GM12878 (cell line): ENCODE measurements at regions not wholly inside any gene's neighbourhood (a gene's known extent, or its start where the extent isn't known, plus 50 kb on each side); places are given as distances from the start of the nearest gene placed in this dataset.

Source experiments
- ATF7 ChIP-seq: fragments of 450-650 bp; IDR thresholded peaks from 2 replicates; pipeline ENCODE4 v1.6.1; 2016; ENCODE audit warnings: low read depth, mild to moderate bottlenecking
- CHD1 ChIP-seq: IDR thresholded peaks from 2 replicates; pipeline ENCODE4 v1.6.1; 2012; ENCODE audit warnings: low read depth, low read length, improper control_type of control experiment
- CTCF ChIP-seq, 3 experiments: IDR thresholded peaks in 2 of 3; conservative IDR thresholded peaks in 1 of 3; 2 replicates each; pipeline ENCODE4 v1.5.1; 2011; ENCODE audit warnings: low read depth in 3 of 3, low read length in 3 of 3, mild to moderate bottlenecking in 3 of 3, control low read depth in 2 of 3, moderate library complexity in 2 of 3, inconsistent platforms in 1 of 3, mixed read lengths in 1 of 3; ENCODE audit not compliant: control insufficient read depth in 2 of 3, insufficient read depth in 1 of 3; ENCODE audit errors: extremely low read depth in 1 of 3
- JUNB ChIP-seq: IDR thresholded peaks from 2 replicates; pipeline ENCODE4 v1.6.1; 2016; ENCODE audit warnings: antibody characterized with exemption, mild to moderate bottlenecking
- TCF7 ChIP-seq: IDR thresholded peaks from 2 replicates; pipeline ENCODE4 v1.6.1; 2014; ENCODE audit warnings: antibody characterized with exemption, borderline replicate concordance
- ZBTB33 ChIP-seq: fragments of 450-650 bp; IDR thresholded peaks from 2 replicates; pipeline ENCODE4 v1.6.1; 2017; ENCODE audit warnings: mild to moderate bottlenecking
- ZNF274 ChIP-seq: IDR thresholded peaks from one replicate; pipeline ENCODE4 v1.8.0; 2011; ENCODE audit not compliant: insufficient read length, insufficient read depth
- ZNF592 ChIP-seq: fragments of 450-650 bp; IDR thresholded peaks from 2 replicates; pipeline ENCODE4 v1.6.1; 2017; ENCODE audit warnings: mild to moderate bottlenecking, moderate library complexity
- TF ChIP-seq, protein P1 (sequence below): IDR thresholded peaks from 2 replicates; pipeline ENCODE4 v1.6.1; 2012; ENCODE audit warnings: mild to moderate bottlenecking, low read depth, low read length

DNA sequence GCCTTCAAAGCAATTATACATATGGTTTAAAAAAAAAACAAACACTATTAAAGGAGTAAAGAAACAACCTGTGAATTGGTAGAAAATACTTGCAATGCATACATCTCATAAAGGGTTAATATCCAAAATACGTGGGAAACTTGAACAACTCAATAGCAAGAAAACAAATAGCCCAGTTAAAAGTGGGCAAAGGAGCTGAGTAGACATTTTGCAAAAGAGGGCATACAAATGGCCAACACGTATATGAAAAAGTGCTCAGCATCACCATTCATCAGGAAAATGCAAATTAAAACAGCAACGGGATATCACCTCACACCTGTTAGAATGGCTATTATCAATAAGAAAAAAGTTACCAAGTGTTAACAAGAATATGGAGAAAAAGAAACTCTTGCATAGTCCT is 298.3 kb upstream of the RBMS1 start:
- TF ChIP-seq CTCF (IDR thresholded peaks at IDR 0.05 in 2 of 3, conservative IDR thresholded peaks at IDR 0.05 in 1 of 3; ENCODE audit: control insufficient read depth in 2 of 3, extremely low read depth in 1 of 3, insufficient read depth in 1 of 3, low read depth in 3 of 3, low read length in 3 of 3) (no peak), JUNB (no peak), ZNF592 (no peak), ATF7 (no peak), TCF7 (no peak), CHD1 (no peak), ZNF274 (no peak), ZBTB33 (no peak)
- TF ChIP-seq, protein P1, sequence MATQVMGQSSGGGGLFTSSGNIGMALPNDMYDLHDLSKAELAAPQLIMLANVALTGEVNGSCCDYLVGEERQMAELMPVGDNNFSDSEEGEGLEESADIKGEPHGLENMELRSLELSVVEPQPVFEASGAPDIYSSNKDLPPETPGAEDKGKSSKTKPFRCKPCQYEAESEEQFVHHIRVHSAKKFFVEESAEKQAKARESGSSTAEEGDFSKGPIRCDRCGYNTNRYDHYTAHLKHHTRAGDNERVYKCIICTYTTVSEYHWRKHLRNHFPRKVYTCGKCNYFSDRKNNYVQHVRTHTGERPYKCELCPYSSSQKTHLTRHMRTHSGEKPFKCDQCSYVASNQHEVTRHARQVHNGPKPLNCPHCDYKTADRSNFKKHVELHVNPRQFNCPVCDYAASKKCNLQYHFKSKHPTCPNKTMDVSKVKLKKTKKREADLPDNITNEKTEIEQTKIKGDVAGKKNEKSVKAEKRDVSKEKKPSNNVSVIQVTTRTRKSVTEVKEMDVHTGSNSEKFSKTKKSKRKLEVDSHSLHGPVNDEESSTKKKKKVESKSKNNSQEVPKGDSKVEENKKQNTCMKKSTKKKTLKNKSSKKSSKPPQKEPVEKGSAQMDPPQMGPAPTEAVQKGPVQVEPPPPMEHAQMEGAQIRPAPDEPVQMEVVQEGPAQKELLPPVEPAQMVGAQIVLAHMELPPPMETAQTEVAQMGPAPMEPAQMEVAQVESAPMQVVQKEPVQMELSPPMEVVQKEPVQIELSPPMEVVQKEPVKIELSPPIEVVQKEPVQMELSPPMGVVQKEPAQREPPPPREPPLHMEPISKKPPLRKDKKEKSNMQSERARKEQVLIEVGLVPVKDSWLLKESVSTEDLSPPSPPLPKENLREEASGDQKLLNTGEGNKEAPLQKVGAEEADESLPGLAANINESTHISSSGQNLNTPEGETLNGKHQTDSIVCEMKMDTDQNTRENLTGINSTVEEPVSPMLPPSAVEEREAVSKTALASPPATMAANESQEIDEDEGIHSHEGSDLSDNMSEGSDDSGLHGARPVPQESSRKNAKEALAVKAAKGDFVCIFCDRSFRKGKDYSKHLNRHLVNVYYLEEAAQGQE, result no peak
